ENCODE measurements at regions not wholly inside any gene's neighbourhood (a gene's known extent, or its start where the extent isn't known, plus 50 kb on each side); places are given as distances from the start of the nearest gene placed in this dataset.
A peak's percentile ranks its signal among the peaks of the same experiment; 100 is the strongest.
"Not testable (repeated sequence)": the region's sequence is repeated elsewhere in the genome, so short reads cannot be mapped to it uniquely, and the experiment has no call there.

- not testable (repeated sequence) for DNase-seq
Measured at GRCh38 chr1:149157409-149157808, 54.1 kb upstream of the NBPF9 start.

GRCh38 chr1:149158308-149158707 lies 55.0 kb upstream of the NBPF9 start:
- not testable (repeated sequence) for DNase-seq

- DNase-seq = not testable (repeated sequence)
Measured at GRCh38 chr1:149163063-149163444, 59.7 kb upstream of the NBPF9 start.

- DNase-seq = not testable (repeated sequence)
Measured at GRCh38 chr1:149174765-149175164, 71.4 kb upstream of the NBPF9 start.

GRCh38 chr1:149175812-149176211 lies 72.5 kb upstream of the NBPF9 start:
- not testable (repeated sequence) for DNase-seq

- peak in 1 of 2 donors; percentile 25 for DNase-seq
Measured at GRCh38 chr1:149176453-149177316, 73.3 kb upstream of the NBPF9 start.

- not testable (repeated sequence) for DNase-seq
Measured at GRCh38 chr1:149190742-149191141, 87.4 kb upstream of the NBPF9 start.

- not testable (repeated sequence) for DNase-seq
Measured at GRCh38 chr1:149196651-149197050, 93.3 kb upstream of the NBPF9 start.

GRCh38 chr1:149200567-149200966 lies 97.2 kb upstream of the NBPF9 start:
- DNase-seq = not testable (repeated sequence)

GRCh38 chr1:149202283-149202682 lies 98.9 kb upstream of the NBPF9 start:
- not testable (repeated sequence) for DNase-seq

GRCh38 chr1:149204396-149204795 lies 101.0 kb upstream of the NBPF9 start:
- DNase-seq = not testable (repeated sequence)

GRCh38 chr1:149208836-149209235 lies 105.5 kb upstream of the NBPF9 start:
- DNase-seq = not testable (repeated sequence)

- DNase-seq = not testable (repeated sequence)
Measured at GRCh38 chr1:149211757-149212420, 108.5 kb upstream of the NBPF9 start.

- DNase-seq = not testable (repeated sequence)
Measured at GRCh38 chr1:149212946-149213345, 109.6 kb upstream of the NBPF9 start.

GRCh38 chr1:149213673-149214072 lies 110.3 kb upstream of the NBPF9 start:
- DNase-seq = not testable (repeated sequence)

- DNase-seq = not testable (repeated sequence)
Measured at GRCh38 chr1:149218080-149218988, 115.0 kb upstream of the NBPF9 start.

- not testable (repeated sequence) for DNase-seq
Measured at GRCh38 chr1:149219539-149219938, 116.2 kb upstream of the NBPF9 start.

- DNase-seq = not testable (repeated sequence)
Measured at GRCh38 chr1:149220463-149221074, 117.2 kb upstream of the NBPF9 start.

GRCh38 chr1:149227933-149228665 lies 124.7 kb upstream of the NBPF9 start:
- not testable (repeated sequence) for DNase-seq

GRCh38 chr1:149228672-149229585 lies 125.6 kb upstream of the NBPF9 start:
- DNase-seq = not testable (repeated sequence)

All from hippocampal formation (tissue), 2 donors.